ENCODE measurements at regions not wholly inside any gene's neighbourhood (a gene's known extent, or its start where the extent isn't known, plus 50 kb on each side); places are given as distances from the start of the nearest gene placed in this dataset.
"Not testable (repeated sequence)": the region's sequence is repeated elsewhere in the genome, so short reads cannot be mapped to it uniquely, and the experiment has no call there.

DNA sequence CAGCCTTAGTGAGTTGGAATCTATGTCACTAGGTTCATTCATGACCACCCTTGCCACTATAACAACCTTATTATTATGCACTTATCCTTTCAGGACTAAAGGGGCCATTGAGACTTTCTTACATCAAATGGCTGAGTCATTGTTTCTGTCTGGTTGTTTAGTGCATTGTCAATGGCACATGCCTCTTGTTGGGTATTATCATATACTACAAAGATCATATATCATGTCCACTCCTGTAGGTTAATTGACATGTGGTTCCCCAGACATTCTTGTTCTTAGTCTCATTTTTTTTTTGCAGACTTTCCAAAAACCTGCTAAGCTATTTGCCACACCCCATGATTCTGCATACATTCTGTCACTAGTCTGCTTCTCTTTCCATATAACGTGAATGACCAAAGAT lies 66.7 kb upstream of the PRDM9 start:
- in situ Hi-C loops (cut with MboI): no loop called here
- WGBS, 2 experiments (ENCODE audit: low coverage in 1 of 2, low lambda C conversion rate in 2 of 2, missing lambda C conversion rate in 2 of 2): 14 to 25% methylated on average over 1 of the region's 1 CpG
- no peaks in the 10 kb centered on the region for H3K36me3 ChIP-seq (ENCODE audit: low read depth)

DNA sequence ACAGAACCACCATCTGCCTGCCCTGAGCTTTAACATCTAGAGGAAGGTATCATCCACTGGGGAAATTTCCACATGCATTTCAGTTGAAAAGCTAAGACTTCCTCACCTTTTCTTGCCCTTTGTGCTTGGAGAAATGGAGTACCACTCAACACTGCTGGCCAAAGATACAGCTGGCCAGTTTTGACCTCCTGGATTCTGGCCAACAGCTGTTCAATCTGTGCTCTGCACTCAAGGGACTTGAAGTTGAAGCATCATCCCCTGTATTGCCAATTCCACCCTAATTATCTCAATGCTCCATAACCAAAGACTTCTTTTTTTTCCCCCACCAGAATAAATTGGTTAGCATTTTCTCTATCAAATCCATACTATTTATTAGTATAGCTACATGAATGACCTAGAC lies 70.4 kb upstream of the PRDM9 start:
- in situ Hi-C loops (cut with MboI): no loop called here

More for the DNA sequence above, 66.7 kb upstream of the PRDM9 start:
- Histone ChIP-seq H4K20me1 (ENCODE audit: insufficient read depth) (no peaks in the 10 kb centered on the region), H3K9ac (no peak overlapping the region), H2AFZ (no peak overlapping the region), H3K27ac (no peak overlapping the region), H3K9me3 (ENCODE audit: low read depth) (no peaks in the 10 kb centered on the region), H3K27me3 (replicated peaks; ENCODE audit: insufficient read depth) (no peaks in the 10 kb centered on the region), H3K4me3 (no peak overlapping the region), H3K4me2 (ENCODE audit: unreplicated experiment) (no peak overlapping the region), H3K9me2 (ENCODE audit: insufficient read depth) (no peaks in the 10 kb centered on the region), H3K4me1 (ENCODE audit: insufficient read depth) (no peaks in the 10 kb centered on the region), H3F3A (ENCODE audit: insufficient read depth) (no peaks in the 10 kb centered on the region), H3K79me2 (ENCODE audit: insufficient read depth) (no peaks in the 10 kb centered on the region)
- DNase-seq: no peak
- TF ChIP-seq EZH2phosphoT487 (IDR thresholded peaks at IDR 0.05; ENCODE audit: insufficient read depth, low read depth) (no peak), EZH2 (IDR thresholded peaks at IDR 0.05; ENCODE audit: insufficient read depth, poor library complexity, severe bottlenecking) (no peak)

DNA sequence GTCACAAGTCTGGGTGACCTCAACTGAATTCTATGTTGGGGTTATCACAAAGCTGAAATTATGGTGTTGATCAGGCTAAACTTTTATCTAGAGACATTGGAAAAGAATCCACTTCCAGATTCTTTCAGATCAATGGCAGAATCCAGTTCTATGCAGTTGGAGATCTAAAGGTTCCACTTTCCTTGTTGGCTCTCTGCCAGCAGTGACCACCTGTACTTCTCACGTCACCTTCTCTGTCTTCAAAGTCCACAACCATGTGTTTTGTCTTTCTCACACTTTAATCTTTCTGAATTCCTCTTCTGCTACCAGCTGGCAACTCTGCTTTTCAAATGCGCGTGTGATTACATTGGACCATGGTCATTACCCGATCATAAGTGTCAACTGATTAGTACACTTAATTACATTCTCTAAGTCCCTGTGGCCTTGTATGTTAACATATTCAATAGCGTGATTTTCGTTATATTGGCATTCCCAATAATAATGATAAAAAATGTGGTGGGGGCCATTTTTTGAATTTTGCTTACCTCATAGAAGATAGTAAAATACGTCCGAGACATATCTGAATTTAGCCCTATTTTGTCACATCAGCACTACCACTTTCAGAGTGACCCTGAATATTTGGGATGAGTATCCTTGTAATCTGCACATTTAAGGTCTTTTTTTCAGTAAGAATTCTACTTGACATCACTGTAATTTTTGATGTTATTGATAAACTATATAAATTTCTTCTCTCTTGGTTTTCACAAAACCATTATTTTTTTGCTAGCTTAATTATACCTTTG lies 73.7 kb upstream of the PRDM9 start:
- H3K9me3 ChIP-seq (ENCODE audit: low read depth): no peaks in the 10 kb centered on the region
- no peaks in the 10 kb centered on the region for H3K9me2 ChIP-seq (ENCODE audit: insufficient read depth)
- WGBS, 2 experiments (ENCODE audit: low coverage in 1 of 2, low lambda C conversion rate in 2 of 2, missing lambda C conversion rate in 2 of 2): 53 to 58% methylated on average over 8 of the region's 8 CpGs
- no peak overlapping the region for H3K4me2 ChIP-seq (ENCODE audit: unreplicated experiment)
- no peaks in the 10 kb centered on the region for H3K79me2 ChIP-seq (ENCODE audit: insufficient read depth)
- H3K27me3 ChIP-seq (replicated peaks; ENCODE audit: insufficient read depth): no peaks in the 10 kb centered on the region
- no peak for TF ChIP-seq EZH2phosphoT487 (IDR thresholded peaks at IDR 0.05; ENCODE audit: insufficient read depth, low read depth)
- TF ChIP-seq EZH2 (IDR thresholded peaks at IDR 0.05; ENCODE audit: insufficient read depth, poor library complexity, severe bottlenecking): no peak
- no peaks in the 10 kb centered on the region for H3K36me3 ChIP-seq (ENCODE audit: low read depth)
- H3K9ac ChIP-seq: no peak overlapping the region
- H2AFZ ChIP-seq: no peak overlapping the region
- no peaks in the 10 kb centered on the region for H3F3A ChIP-seq (ENCODE audit: insufficient read depth)
- H3K4me3 ChIP-seq: no peak overlapping the region
- in situ Hi-C loops (cut with MboI): no loop called here
- DNase-seq: no peak
- no peak overlapping the region for H3K27ac ChIP-seq
- H4K20me1 ChIP-seq (ENCODE audit: insufficient read depth): no peaks in the 10 kb centered on the region
- H3K4me1 ChIP-seq (ENCODE audit: insufficient read depth): no peaks in the 10 kb centered on the region

More for the DNA sequence above, 70.4 kb upstream of the PRDM9 start:
- no peaks in the 10 kb centered on the region for H3F3A ChIP-seq (ENCODE audit: insufficient read depth)
- no peak overlapping the region for H3K4me3 ChIP-seq
- no peaks in the 10 kb centered on the region for H3K4me1 ChIP-seq (ENCODE audit: insufficient read depth)
- no peak overlapping the region for H3K27ac ChIP-seq
- no peak for TF ChIP-seq EZH2phosphoT487 (IDR thresholded peaks at IDR 0.05; ENCODE audit: insufficient read depth, low read depth)
- no peak for TF ChIP-seq EZH2 (IDR thresholded peaks at IDR 0.05; ENCODE audit: insufficient read depth, poor library complexity, severe bottlenecking)
- H3K79me2 ChIP-seq (ENCODE audit: insufficient read depth): no peaks in the 10 kb centered on the region
- no peak overlapping the region for H3K4me2 ChIP-seq (ENCODE audit: unreplicated experiment)
- H4K20me1 ChIP-seq (ENCODE audit: insufficient read depth): no peaks in the 10 kb centered on the region
- H3K9me3 ChIP-seq (ENCODE audit: low read depth): no peaks in the 10 kb centered on the region
- no peaks in the 10 kb centered on the region for H3K36me3 ChIP-seq (ENCODE audit: low read depth)
- no peak overlapping the region for H3K9ac ChIP-seq
- DNase-seq: no peak
- no peaks in the 10 kb centered on the region for H3K9me2 ChIP-seq (ENCODE audit: insufficient read depth)
- H3K27me3 ChIP-seq (replicated peaks; ENCODE audit: insufficient read depth): no peaks in the 10 kb centered on the region
- no peak overlapping the region for H2AFZ ChIP-seq

DNA sequence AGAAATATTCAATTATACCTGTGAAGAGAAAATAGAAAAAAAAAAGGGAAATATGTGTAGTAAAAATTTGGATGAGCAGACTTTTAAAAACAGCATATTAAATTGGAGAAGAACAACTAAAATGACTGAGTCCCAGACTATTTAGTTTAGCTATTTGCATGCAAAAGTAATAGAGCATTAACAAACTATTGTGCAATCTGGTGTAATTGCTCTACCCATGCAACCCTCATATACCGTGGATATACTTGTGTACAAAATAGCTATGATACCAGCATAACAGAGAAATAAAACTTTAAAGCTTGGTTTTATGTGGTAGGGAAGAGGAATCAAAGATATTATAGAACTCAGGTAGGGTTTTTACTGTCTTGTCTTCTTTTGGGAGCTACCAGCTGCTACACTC lies 78.7 kb upstream of the PRDM9 start:
- in situ Hi-C loops (cut with MboI): no loop called here
- no peaks in the 10 kb centered on the region for H3K36me3 ChIP-seq (ENCODE audit: low read depth)
- no peaks in the 10 kb centered on the region for H3K27me3 ChIP-seq (replicated peaks; ENCODE audit: insufficient read depth)
- no peak overlapping the region for H3K4me3 ChIP-seq
- no peaks in the 10 kb centered on the region for H3K9me3 ChIP-seq (ENCODE audit: low read depth)
- no peaks in the 10 kb centered on the region for H4K20me1 ChIP-seq (ENCODE audit: insufficient read depth)
- H3K27ac ChIP-seq: no peak overlapping the region
- H3K4me2 ChIP-seq (ENCODE audit: unreplicated experiment): no peak overlapping the region
- H3K79me2 ChIP-seq (ENCODE audit: insufficient read depth): no peaks in the 10 kb centered on the region
- no peak overlapping the region for H3K9ac ChIP-seq
- 0 to 6% methylated on average over 1 of the region's 1 CpG for WGBS, 2 experiments (ENCODE audit: low coverage in 1 of 2, low lambda C conversion rate in 2 of 2, missing lambda C conversion rate in 2 of 2)
- H2AFZ ChIP-seq: no peak overlapping the region
- no peaks in the 10 kb centered on the region for H3K9me2 ChIP-seq (ENCODE audit: insufficient read depth)
- H3F3A ChIP-seq (ENCODE audit: insufficient read depth): no peaks in the 10 kb centered on the region
- no peak for DNase-seq
- no peaks in the 10 kb centered on the region for H3K4me1 ChIP-seq (ENCODE audit: insufficient read depth)
- no peak for TF ChIP-seq EZH2phosphoT487 (IDR thresholded peaks at IDR 0.05; ENCODE audit: insufficient read depth, low read depth)
- TF ChIP-seq EZH2 (IDR thresholded peaks at IDR 0.05; ENCODE audit: insufficient read depth, poor library complexity, severe bottlenecking): no peak

DNA sequence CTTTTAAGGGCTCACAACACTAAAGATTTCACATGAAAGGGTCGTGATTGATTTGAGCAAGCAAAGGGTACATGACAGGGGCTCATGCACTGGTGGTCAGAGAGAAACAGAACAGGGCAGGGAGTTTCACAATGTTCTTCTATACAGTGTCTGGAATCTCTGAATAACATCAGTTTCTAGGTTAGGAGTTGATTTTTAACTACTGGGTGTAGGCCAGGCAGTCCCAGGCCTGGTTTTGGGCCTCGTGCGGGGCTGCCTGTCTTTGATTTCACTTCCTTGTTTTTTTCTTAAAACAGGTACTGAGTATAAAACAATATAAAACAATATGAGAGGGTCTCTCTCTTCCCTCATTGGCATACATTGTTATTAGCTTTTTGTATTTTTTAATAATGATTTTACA lies 87.2 kb upstream of the PRDM9 start:
- H2AFZ ChIP-seq; H3K9ac ChIP-seq; H3K79me2 ChIP-seq (ENCODE audit: insufficient read depth); H3K9me3 ChIP-seq (ENCODE audit: low read depth); H3K27ac ChIP-seq; H3K36me3 ChIP-seq (ENCODE audit: low read depth); H3K4me3 ChIP-seq; H3K27me3 ChIP-seq (replicated peaks; ENCODE audit: insufficient read depth); DNase-seq; in situ Hi-C loops (cut with MboI); H4K20me1 ChIP-seq (ENCODE audit: insufficient read depth); H3K9me2 ChIP-seq (ENCODE audit: insufficient read depth); H3K4me1 ChIP-seq (ENCODE audit: insufficient read depth); H3K4me2 ChIP-seq (ENCODE audit: unreplicated experiment); H3F3A ChIP-seq (ENCODE audit: insufficient read depth): not testable (repeated sequence)
- WGBS, 2 experiments (ENCODE audit: low coverage in 1 of 2, low lambda C conversion rate in 2 of 2, missing lambda C conversion rate in 2 of 2): 29 to 35% methylated on average over 3 of the region's 3 CpGs
